ENCODE measurements at regions not wholly inside any gene's neighbourhood (a gene's known extent, or its start where the extent isn't known, plus 50 kb on each side); places are given as distances from the start of the nearest gene placed in this dataset.

- intact Hi-C loops (cut with micrococcal nuclease; ENCODE audit: unreplicated experiment), result no loop called here
- no peak for DNase-seq
- no peak for TF ChIP-seq CTCF (IDR thresholded peaks at IDR 0.05; ENCODE audit: unreplicated experiment)
- no peak overlapping the region for H3K27ac Mint-ChIP-seq (ENCODE audit: unreplicated experiment)
- CTCF ChIA-PET, result no interaction called here
- no peaks in the 10 kb centered on the region for H3K36me3 Mint-ChIP-seq (ENCODE audit: insufficient read depth, unreplicated experiment)
- H3K4me3 Mint-ChIP-seq (ENCODE audit: low read depth, unreplicated experiment), result no peak overlapping the region
- H3K27me3 Mint-ChIP-seq (ENCODE audit: unreplicated experiment), result peaks cover 2% of the 10 kb centered on the region
- H3K9me3 Mint-ChIP-seq (ENCODE audit: low read depth, unreplicated experiment), result no peaks in the 10 kb centered on the region
- no peaks in the 10 kb centered on the region for H3K4me1 Mint-ChIP-seq (ENCODE audit: low read depth, unreplicated experiment)
- no TSS peak for BruUV-seq (replicated peaks)
Measured at GRCh38 chr9:95610006-95610785, 93.4 kb upstream of the PTCH1 start.

GRCh38 chr9:95609426-95609825 is 92.7 kb upstream of the PTCH1 start:
- Mint-ChIP-seq H3K27ac (ENCODE audit: unreplicated experiment) (no peak overlapping the region), H3K9me3 (ENCODE audit: low read depth, unreplicated experiment) (no peaks in the 10 kb centered on the region), H3K27me3 (ENCODE audit: unreplicated experiment) (no peaks in the 10 kb centered on the region), H3K4me3 (ENCODE audit: low read depth, unreplicated experiment) (no peak overlapping the region), H3K36me3 (ENCODE audit: insufficient read depth, unreplicated experiment) (no peaks in the 10 kb centered on the region), H3K4me1 (ENCODE audit: low read depth, unreplicated experiment) (no peaks in the 10 kb centered on the region)
- CTCF ChIA-PET, result no interaction called here
- BruUV-seq (replicated peaks), result no TSS peak
- no peak for DNase-seq
- no peak for TF ChIP-seq CTCF (IDR thresholded peaks at IDR 0.05; ENCODE audit: unreplicated experiment)
- intact Hi-C loops (cut with micrococcal nuclease; ENCODE audit: unreplicated experiment), result no loop called here

GRCh38 chr9:95608341-95608740 is 91.6 kb upstream of the PTCH1 start:
- Mint-ChIP-seq H3K27me3 (ENCODE audit: unreplicated experiment) (peaks cover 3% of the 10 kb centered on the region), H3K36me3 (ENCODE audit: insufficient read depth, unreplicated experiment) (no peaks in the 10 kb centered on the region), H3K27ac (ENCODE audit: unreplicated experiment) (no peak overlapping the region), H3K4me3 (ENCODE audit: low read depth, unreplicated experiment) (no peak overlapping the region), H3K4me1 (ENCODE audit: low read depth, unreplicated experiment) (no peaks in the 10 kb centered on the region), H3K9me3 (ENCODE audit: low read depth, unreplicated experiment) (no peaks in the 10 kb centered on the region)
- CTCF ChIA-PET, result no interaction called here
- DNase-seq, result no peak
- intact Hi-C loops (cut with micrococcal nuclease; ENCODE audit: unreplicated experiment), result no loop called here
- TF ChIP-seq CTCF (IDR thresholded peaks at IDR 0.05; ENCODE audit: unreplicated experiment), result no peak
- BruUV-seq (replicated peaks), result no TSS peak

- H3K9me3 Mint-ChIP-seq (ENCODE audit: low read depth, unreplicated experiment), result no peaks in the 10 kb centered on the region
- no peaks in the 10 kb centered on the region for H3K4me1 Mint-ChIP-seq (ENCODE audit: low read depth, unreplicated experiment)
- H3K36me3 Mint-ChIP-seq (ENCODE audit: insufficient read depth, unreplicated experiment), result no peaks in the 10 kb centered on the region
- H3K4me3 Mint-ChIP-seq (ENCODE audit: low read depth, unreplicated experiment), result no peak overlapping the region
- no peak overlapping the region for H3K27ac Mint-ChIP-seq (ENCODE audit: unreplicated experiment)
- BruUV-seq (replicated peaks), result no TSS peak
- CTCF ChIA-PET, result no interaction called here
- no peak for TF ChIP-seq CTCF (IDR thresholded peaks at IDR 0.05; ENCODE audit: unreplicated experiment)
- H3K27me3 Mint-ChIP-seq (ENCODE audit: unreplicated experiment), result peaks cover 11% of the 10 kb centered on the region
- no peak for DNase-seq
- intact Hi-C loops (cut with micrococcal nuclease; ENCODE audit: unreplicated experiment), result no loop called here
Measured at GRCh38 chr9:95607507-95607906, 90.7 kb upstream of the PTCH1 start.

All from Calu3 (cell line).